MM.1S (cell line): ENCODE measurements at regions not wholly inside any gene's neighbourhood (a gene's known extent, or its start where the extent isn't known, plus 50 kb on each side); places are given as distances from the start of the nearest gene placed in this dataset.

Experiments used
- DNase-seq: peaks from one replicate; pipeline ENCODE4 v3.0.0-alpha.2; 2015
- H2AFZ ChIP-seq: fragments of 300-600 bp; sonication (generic); 2 replicates; pipeline ENCODE4 v1.6.0; 2016; ENCODE audit warnings: antibody characterized with exemption, low read length
- H3F3A ChIP-seq: fragments of 300-600 bp; sonication (generic); 2 replicates; pipeline ENCODE4 v1.6.1; 2016; ENCODE audit warnings: mild to moderate bottlenecking, antibody characterized with exemption, low read length, moderate library complexity, mixed read lengths; ENCODE audit not compliant: insufficient read depth
- H3K27ac ChIP-seq: fragments of 300-600 bp; sonication (generic); 2 replicates; pipeline ENCODE4 v1.5.1; 2016; ENCODE audit warnings: mild to moderate bottlenecking, low read length
- H3K27me3 ChIP-seq: fragments of 300-600 bp; sonication (generic); replicated peaks from 2 replicates; pipeline ENCODE4 v1.6.0; 2016; ENCODE audit warnings: low read length; ENCODE audit not compliant: insufficient read depth
- H3K36me3 ChIP-seq: fragments of 300-600 bp; sonication (generic); replicated peaks from 2 replicates; pipeline ENCODE4 v1.6.1; 2016; ENCODE audit warnings: mild to moderate bottlenecking, low read length, mixed read lengths; ENCODE audit not compliant: insufficient read depth
- H3K4me1 ChIP-seq: fragments of 300-600 bp; sonication (generic); 2 replicates; pipeline ENCODE4 v1.6.1; 2016; ENCODE audit warnings: low read length, mixed read lengths
- H3K4me2 ChIP-seq: fragments of 300-600 bp; sonication (generic); 2 replicates; pipeline ENCODE4 v1.6.0; 2016; ENCODE audit warnings: low read depth, low read length
- H3K4me3 ChIP-seq: fragments of 300-600 bp; sonication (generic); 2 replicates; pipeline ENCODE4 v1.5.1; 2016; ENCODE audit warnings: low read length, mixed read lengths
- H3K79me2 ChIP-seq: fragments of 300-600 bp; sonication (generic); 2 replicates; pipeline ENCODE4 v1.6.1; 2016; ENCODE audit warnings: mixed run types, low read length, mixed read lengths
- H3K9ac ChIP-seq: fragments of 300-600 bp; sonication (generic); 2 replicates; pipeline ENCODE4 v1.6.1; 2016; ENCODE audit warnings: low read length, mixed read lengths
- H3K9me2 ChIP-seq: fragments of 300-600 bp; sonication (generic); replicated peaks from 2 replicates; pipeline ENCODE4 v1.6.1; 2016; ENCODE audit warnings: mild to moderate bottlenecking, low read length, mixed read lengths; ENCODE audit not compliant: insufficient read depth
- H3K9me3 ChIP-seq: fragments of 300-600 bp; sonication (generic); replicated peaks from 2 replicates; pipeline ENCODE4 v1.6.1; 2016; ENCODE audit warnings: mild to moderate bottlenecking, low read length, mixed read lengths; ENCODE audit not compliant: insufficient read depth
- H4K20me1 ChIP-seq: fragments of 300-600 bp; sonication (generic); 2 replicates; pipeline ENCODE4 v1.6.1; 2016; ENCODE audit warnings: mild to moderate bottlenecking, low read length, moderate library complexity, mixed read lengths; ENCODE audit not compliant: insufficient read depth
- CTCF ChIP-seq: fragments of 300-600 bp; sonication (generic); IDR thresholded peaks from 2 replicates; pipeline ENCODE4 v1.5.1; 2016; ENCODE audit warnings: antibody characterized with exemption, low read length, mixed read lengths
- EZH2 ChIP-seq: fragments of 300-600 bp; sonication (generic); optimal IDR thresholded peaks from 2 replicates; pipeline ENCODE3; 2017; ENCODE audit warnings: low read depth, mild to moderate bottlenecking, antibody characterized with exemption, low read length, mixed read lengths
- EZH2phosphoT487 ChIP-seq: fragments of 300-600 bp; sonication (generic); IDR thresholded peaks from 2 replicates; pipeline ENCODE4 v1.6.1; 2018; ENCODE audit warnings: antibody characterized with exemption, low read length

GRCh38 chr18:8469544-8470130, 139.6 kb upstream of the RAB12 start:
- no peaks in the 10 kb centered on the region for H3K4me1 ChIP-seq
- TF ChIP-seq CTCF (no peak), EZH2 (no peak), EZH2phosphoT487 (no peak)
- H2AFZ ChIP-seq = no peak overlapping the region
- H3K9me3 ChIP-seq = no peaks in the 10 kb centered on the region
- no peaks in the 10 kb centered on the region for H3K36me3 ChIP-seq
- H3K27me3 ChIP-seq = no peaks in the 10 kb centered on the region
- H4K20me1 ChIP-seq = no peaks in the 10 kb centered on the region
- no peak overlapping the region for H3K27ac ChIP-seq
- no peaks in the 10 kb centered on the region for H3K79me2 ChIP-seq
- H3K9me2 ChIP-seq = no peaks in the 10 kb centered on the region
- no peak overlapping the region for H3K9ac ChIP-seq
- no peak for DNase-seq
- H3F3A ChIP-seq = no peaks in the 10 kb centered on the region
- H3K4me2 ChIP-seq = no peak overlapping the region
- no peak overlapping the region for H3K4me3 ChIP-seq

- Histone ChIP-seq H3K27me3 (no peaks in the 10 kb centered on the region), H3K36me3 (no peaks in the 10 kb centered on the region), H3K4me1 (no peaks in the 10 kb centered on the region), H3K4me3 (no peak overlapping the region), H3K79me2 (no peaks in the 10 kb centered on the region), H4K20me1 (no peaks in the 10 kb centered on the region), H3K27ac (no peak overlapping the region), H3K4me2 (no peak overlapping the region), H3K9ac (no peak overlapping the region), H3K9me3 (no peaks in the 10 kb centered on the region), H3F3A (no peaks in the 10 kb centered on the region), H3K9me2 (no peaks in the 10 kb centered on the region), H2AFZ (no peak overlapping the region)
- TF ChIP-seq EZH2phosphoT487 = no peak
- no peak for DNase-seq
Measured at GRCh38 chr18:8471372-8471771, 137.9 kb upstream of the RAB12 start.

GRCh38 chr18:8474661-8475060, 134.6 kb upstream of the RAB12 start:
- no peaks in the 10 kb centered on the region for H3K4me1 ChIP-seq
- no peaks in the 10 kb centered on the region for H3K36me3 ChIP-seq
- H3F3A ChIP-seq = no peaks in the 10 kb centered on the region
- H3K79me2 ChIP-seq = no peaks in the 10 kb centered on the region
- no peak for DNase-seq
- H4K20me1 ChIP-seq = no peaks in the 10 kb centered on the region
- H3K27me3 ChIP-seq = no peaks in the 10 kb centered on the region
- no peak overlapping the region for H3K4me3 ChIP-seq
- H3K9ac ChIP-seq = no peak overlapping the region
- H3K9me2 ChIP-seq = no peaks in the 10 kb centered on the region
- H3K27ac ChIP-seq = no peak overlapping the region
- H2AFZ ChIP-seq = no peak overlapping the region
- H3K4me2 ChIP-seq = no peak overlapping the region
- no peaks in the 10 kb centered on the region for H3K9me3 ChIP-seq
- TF ChIP-seq EZH2phosphoT487 = no peak
- TF ChIP-seq EZH2 = no peak
- no peak for TF ChIP-seq CTCF

GRCh38 chr18:8477615-8478014, 131.6 kb upstream of the RAB12 start:
- Histone ChIP-seq H3K9me2 (no peaks in the 10 kb centered on the region), H3K4me2 (no peak overlapping the region), H3K36me3 (no peaks in the 10 kb centered on the region), H3K27me3 (no peaks in the 10 kb centered on the region), H4K20me1 (no peaks in the 10 kb centered on the region), H3K9ac (no peak overlapping the region), H3K27ac (no peak overlapping the region), H3F3A (no peaks in the 10 kb centered on the region), H3K9me3 (no peaks in the 10 kb centered on the region), H3K4me1 (no peaks in the 10 kb centered on the region), H3K79me2 (no peaks in the 10 kb centered on the region), H3K4me3 (no peak overlapping the region), H2AFZ (no peak overlapping the region)
- DNase-seq = no peak
- TF ChIP-seq EZH2phosphoT487 (no peak), CTCF (no peak), EZH2 (no peak)
